Liver (tissue), 8 donors: ENCODE measurements at regions not wholly inside any gene's neighbourhood (a gene's known extent, or its start where the extent isn't known, plus 50 kb on each side); places are given as distances from the start of the nearest gene placed in this dataset.

Experiments used
- DNase-seq: peaks from one replicate; pipeline ENCODE4 v3.0.0-alpha.2; 2017; ENCODE audit warnings: low spot score
- H3K27ac ChIP-seq, 2 donors: one replicate each; pipeline ENCODE4 v1.7.0; 2013; ENCODE audit warnings: inconsistent platforms in 2 of 2, low read length in 2 of 2, control low read depth in 1 of 2, low read depth in 1 of 2, mild to moderate bottlenecking in 1 of 2
- H3K27me3 ChIP-seq, 4 donors: one replicate each; pipeline versions ENCODE4 v1.6.1 to v1.7.0; 2013; ENCODE audit warnings: low read length in 3 of 4, inconsistent platforms in 1 of 4, mild to moderate bottlenecking in 1 of 4, moderate library complexity in 1 of 4; ENCODE audit not compliant: control insufficient read depth in 4 of 4, insufficient read depth in 4 of 4
- H3K36me3 ChIP-seq, 4 donors: one replicate each; pipeline versions ENCODE4 v1.6.1 to v1.7.0; 2013; ENCODE audit warnings: low read length in 3 of 4, mild to moderate bottlenecking in 3 of 4, low read depth in 1 of 4, moderate library complexity in 1 of 4; ENCODE audit not compliant: control insufficient read depth in 4 of 4, insufficient read depth in 3 of 4
- H3K4me1 ChIP-seq, 4 donors: one replicate each; pipeline versions ENCODE4 v1.6.1 to v1.7.0; 2013; ENCODE audit warnings: low read length in 3 of 4, mild to moderate bottlenecking in 3 of 4, moderate library complexity in 1 of 4; ENCODE audit not compliant: control insufficient read depth in 4 of 4, insufficient read depth in 4 of 4
- H3K4me3 ChIP-seq, 3 donors: one replicate each; pipeline versions ENCODE4 v1.6.1 to v1.7.0; 2013; ENCODE audit warnings: low read length in 3 of 3, control low read depth in 1 of 3, low read depth in 1 of 3, mild to moderate bottlenecking in 1 of 3
- H3K9ac ChIP-seq, 2 donors: one replicate each; pipeline ENCODE4 v1.7.0; 2013; ENCODE audit warnings: low read length in 2 of 2, mild to moderate bottlenecking in 2 of 2, moderate library complexity in 2 of 2, control low read depth in 1 of 2, low read depth in 1 of 2
- H3K9me3 ChIP-seq, 4 donors: one replicate each; pipeline versions ENCODE4 v1.6.1 to v1.7.0; 2013; ENCODE audit warnings: low read length in 3 of 4; ENCODE audit not compliant: control insufficient read depth in 4 of 4
- EGR1 ChIP-seq, 2 donors: IDR thresholded peaks; 2 replicates each; pipeline ENCODE4 v1.6.1; 2016 to 2018; ENCODE audit warnings: antibody characterized with exemption in 2 of 2, low read depth in 2 of 2
- FOXA1 ChIP-seq: IDR thresholded peaks from 2 replicates; pipeline ENCODE4 v1.6.1; 2016; ENCODE audit warnings: antibody characterized with exemption
- GABPA ChIP-seq, 2 donors: IDR thresholded peaks in 1 of 2; conservative IDR thresholded peaks in 1 of 2; 2 replicates each; pipeline ENCODE4 v1.6.1; 2016; ENCODE audit warnings: antibody characterized with exemption in 2 of 2, mild to moderate bottlenecking in 1 of 2, moderate library complexity in 1 of 2
- HNF4A ChIP-seq, 2 donors: conservative IDR thresholded peaks; 2 replicates each; pipeline ENCODE4 v1.6.1; 2016; ENCODE audit warnings: antibody characterized with exemption in 2 of 2, mild to moderate bottlenecking in 2 of 2
- HNF4G ChIP-seq: IDR thresholded peaks from 2 replicates; pipeline ENCODE4 v1.6.1; 2016; ENCODE audit warnings: antibody characterized with exemption
- JUND ChIP-seq, 2 donors: IDR thresholded peaks; 2 replicates each; pipeline ENCODE4 v1.6.1; 2016; ENCODE audit warnings: antibody characterized with exemption in 2 of 2
- NR2F2 ChIP-seq: IDR thresholded peaks from 2 replicates; pipeline ENCODE4 v1.6.1; 2016; ENCODE audit warnings: antibody characterized with exemption
- RAD21 ChIP-seq, 2 donors: IDR thresholded peaks; 2 replicates each; pipeline ENCODE4 v1.6.1; 2016; ENCODE audit warnings: antibody characterized with exemption in 2 of 2, mild to moderate bottlenecking in 2 of 2
- SP1 ChIP-seq: IDR thresholded peaks from 2 replicates; pipeline ENCODE4 v1.6.1; 2018; ENCODE audit warnings: antibody characterized with exemption, mild to moderate bottlenecking
- TAF1 ChIP-seq: conservative IDR thresholded peaks from 2 replicates; pipeline ENCODE4 v1.6.1; 2016; ENCODE audit warnings: antibody characterized with exemption, mild to moderate bottlenecking
- YY1 ChIP-seq: IDR thresholded peaks from 2 replicates; pipeline ENCODE4 v1.6.1; 2016; ENCODE audit warnings: antibody characterized with exemption, mild to moderate bottlenecking
- ZBTB33 ChIP-seq: IDR thresholded peaks from 2 replicates; pipeline ENCODE4 v1.6.1; 2016; ENCODE audit warnings: antibody characterized with exemption
- WGBS: extraction: QIAGEN DNeasy Blood & Tissue Kit; methylation state at CpG from one replicate; pipeline ENCODE4 v1.1.7; 2013; 5-methylcytosine and 5-hydroxymethylcytosine counted together
- TF ChIP-seq, protein P1 (sequence below): IDR thresholded peaks from 2 replicates; pipeline ENCODE4 v1.6.1; 2016; ENCODE audit warnings: antibody characterized with exemption
- TF ChIP-seq, protein P2 (sequence below): IDR thresholded peaks from 2 replicates; pipeline ENCODE4 v1.6.1; 2016; ENCODE audit warnings: antibody characterized with exemption, mild to moderate bottlenecking
- TF ChIP-seq, protein P3 (sequence below): fragments of 150-350 bp; IDR thresholded peaks from 2 replicates; pipeline ENCODE4 v1.5.1; 2017; ENCODE audit warnings: improper control_type of control experiment, low read depth, low read length; ENCODE audit not compliant: missing input control
- TF ChIP-seq, protein P4 (sequence below): IDR thresholded peaks from 2 replicates; pipeline ENCODE4 v1.6.1; 2016; ENCODE audit warnings: antibody characterized with exemption
- donor health status: healthy.
- donor health status: healthy.
- donor health status: healthy.
- donor health status: healthy.
- donor health status: healthy.

DNA sequence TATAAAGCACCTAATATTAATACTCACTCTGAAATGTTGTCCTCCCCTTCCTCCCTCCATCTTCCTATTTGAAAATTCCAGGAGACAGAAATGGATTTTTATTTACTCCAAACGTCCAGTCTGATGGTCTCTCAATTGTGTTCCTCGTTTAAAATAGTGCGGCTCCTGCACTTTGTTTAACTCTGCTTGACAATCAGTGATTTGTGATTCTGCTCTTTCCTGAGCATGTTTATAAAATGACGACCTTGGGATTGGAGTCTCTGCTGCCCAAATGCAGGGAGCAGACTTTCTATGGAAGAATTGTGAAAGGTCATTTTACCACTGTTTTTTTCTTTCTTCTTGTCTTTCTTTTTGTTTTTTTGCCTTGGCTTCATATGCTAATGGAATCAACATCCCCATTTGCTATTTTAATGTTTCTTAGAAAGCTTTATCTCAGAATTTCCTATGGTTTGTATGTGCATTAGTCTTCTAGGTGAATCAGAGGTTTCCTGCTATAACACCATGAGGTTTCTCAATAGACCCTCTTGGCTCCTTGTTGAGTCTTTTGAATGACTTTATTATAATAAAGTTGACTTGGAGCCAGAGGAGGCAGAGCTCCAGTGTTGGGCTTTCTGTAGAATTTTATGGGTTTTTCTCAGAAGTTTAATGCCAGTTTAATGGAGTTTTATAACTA is 376.5 kb downstream of the CDH11 start:
- H3K4me3 ChIP-seq: no peak overlapping the region
- no peak for DNase-seq
- no peak overlapping the region for H3K9ac ChIP-seq
- no peaks in the 10 kb centered on the region for H3K4me1 ChIP-seq
- no peaks in the 10 kb centered on the region for H3K9me3 ChIP-seq
- peaks cover 0 to 2% (median 0%) of the 10 kb centered on the region in 4 donors for H3K27me3 ChIP-seq
- H3K36me3 ChIP-seq: no peaks in the 10 kb centered on the region
- TF ChIP-seq ZBTB33: no peak
- TF ChIP-seq, protein P1, sequence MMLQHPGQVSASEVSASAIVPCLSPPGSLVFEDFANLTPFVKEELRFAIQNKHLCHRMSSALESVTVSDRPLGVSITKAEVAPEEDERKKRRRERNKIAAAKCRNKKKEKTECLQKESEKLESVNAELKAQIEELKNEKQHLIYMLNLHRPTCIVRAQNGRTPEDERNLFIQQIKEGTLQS: no peak
- TF ChIP-seq HNF4G: no peak
- TF ChIP-seq YY1: no peak
- TF ChIP-seq HNF4A (conservative IDR thresholded peaks at IDR 0.05): no peak
- no peak for TF ChIP-seq GABPA (IDR thresholded peaks at IDR 0.05 in 1 of 2, conservative IDR thresholded peaks at IDR 0.05 in 1 of 2)
- no peak for TF ChIP-seq FOXA1
- TF ChIP-seq JUND (IDR thresholded peaks at IDR 0.05): no peak
- TF ChIP-seq, protein P2, sequence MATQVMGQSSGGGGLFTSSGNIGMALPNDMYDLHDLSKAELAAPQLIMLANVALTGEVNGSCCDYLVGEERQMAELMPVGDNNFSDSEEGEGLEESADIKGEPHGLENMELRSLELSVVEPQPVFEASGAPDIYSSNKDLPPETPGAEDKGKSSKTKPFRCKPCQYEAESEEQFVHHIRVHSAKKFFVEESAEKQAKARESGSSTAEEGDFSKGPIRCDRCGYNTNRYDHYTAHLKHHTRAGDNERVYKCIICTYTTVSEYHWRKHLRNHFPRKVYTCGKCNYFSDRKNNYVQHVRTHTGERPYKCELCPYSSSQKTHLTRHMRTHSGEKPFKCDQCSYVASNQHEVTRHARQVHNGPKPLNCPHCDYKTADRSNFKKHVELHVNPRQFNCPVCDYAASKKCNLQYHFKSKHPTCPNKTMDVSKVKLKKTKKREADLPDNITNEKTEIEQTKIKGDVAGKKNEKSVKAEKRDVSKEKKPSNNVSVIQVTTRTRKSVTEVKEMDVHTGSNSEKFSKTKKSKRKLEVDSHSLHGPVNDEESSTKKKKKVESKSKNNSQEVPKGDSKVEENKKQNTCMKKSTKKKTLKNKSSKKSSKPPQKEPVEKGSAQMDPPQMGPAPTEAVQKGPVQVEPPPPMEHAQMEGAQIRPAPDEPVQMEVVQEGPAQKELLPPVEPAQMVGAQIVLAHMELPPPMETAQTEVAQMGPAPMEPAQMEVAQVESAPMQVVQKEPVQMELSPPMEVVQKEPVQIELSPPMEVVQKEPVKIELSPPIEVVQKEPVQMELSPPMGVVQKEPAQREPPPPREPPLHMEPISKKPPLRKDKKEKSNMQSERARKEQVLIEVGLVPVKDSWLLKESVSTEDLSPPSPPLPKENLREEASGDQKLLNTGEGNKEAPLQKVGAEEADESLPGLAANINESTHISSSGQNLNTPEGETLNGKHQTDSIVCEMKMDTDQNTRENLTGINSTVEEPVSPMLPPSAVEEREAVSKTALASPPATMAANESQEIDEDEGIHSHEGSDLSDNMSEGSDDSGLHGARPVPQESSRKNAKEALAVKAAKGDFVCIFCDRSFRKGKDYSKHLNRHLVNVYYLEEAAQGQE: no peak
- TF ChIP-seq, protein P3, sequence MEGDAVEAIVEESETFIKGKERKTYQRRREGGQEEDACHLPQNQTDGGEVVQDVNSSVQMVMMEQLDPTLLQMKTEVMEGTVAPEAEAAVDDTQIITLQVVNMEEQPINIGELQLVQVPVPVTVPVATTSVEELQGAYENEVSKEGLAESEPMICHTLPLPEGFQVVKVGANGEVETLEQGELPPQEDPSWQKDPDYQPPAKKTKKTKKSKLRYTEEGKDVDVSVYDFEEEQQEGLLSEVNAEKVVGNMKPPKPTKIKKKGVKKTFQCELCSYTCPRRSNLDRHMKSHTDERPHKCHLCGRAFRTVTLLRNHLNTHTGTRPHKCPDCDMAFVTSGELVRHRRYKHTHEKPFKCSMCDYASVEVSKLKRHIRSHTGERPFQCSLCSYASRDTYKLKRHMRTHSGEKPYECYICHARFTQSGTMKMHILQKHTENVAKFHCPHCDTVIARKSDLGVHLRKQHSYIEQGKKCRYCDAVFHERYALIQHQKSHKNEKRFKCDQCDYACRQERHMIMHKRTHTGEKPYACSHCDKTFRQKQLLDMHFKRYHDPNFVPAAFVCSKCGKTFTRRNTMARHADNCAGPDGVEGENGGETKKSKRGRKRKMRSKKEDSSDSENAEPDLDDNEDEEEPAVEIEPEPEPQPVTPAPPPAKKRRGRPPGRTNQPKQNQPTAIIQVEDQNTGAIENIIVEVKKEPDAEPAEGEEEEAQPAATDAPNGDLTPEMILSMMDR: no peak
- H3K27ac ChIP-seq: no peak overlapping the region
- WGBS: 27% methylated on average over 4 of the region's 4 CpGs

- H3K27ac ChIP-seq: no peak overlapping the region
- TF ChIP-seq, protein P2: no peak
- TF ChIP-seq NR2F2 (no peak), EGR1 (IDR thresholded peaks at IDR 0.05; ENCODE audit: low read depth in 2 of 2) (no peak), ZBTB33 (no peak), HNF4G (no peak), SP1 (no peak), TAF1 (no peak), RAD21 (IDR thresholded peaks at IDR 0.05) (no peak), HNF4A (conservative IDR thresholded peaks at IDR 0.05) (no peak), GABPA (IDR thresholded peaks at IDR 0.05 in 1 of 2, conservative IDR thresholded peaks at IDR 0.05 in 1 of 2) (no peak), YY1 (no peak)
- TF ChIP-seq, protein P4, sequence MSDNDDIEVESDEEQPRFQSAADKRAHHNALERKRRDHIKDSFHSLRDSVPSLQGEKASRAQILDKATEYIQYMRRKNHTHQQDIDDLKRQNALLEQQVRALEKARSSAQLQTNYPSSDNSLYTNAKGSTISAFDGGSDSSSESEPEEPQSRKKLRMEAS: no peak
- H3K27me3 ChIP-seq: peaks cover 0 to 2% (median 0%) of the 10 kb centered on the region in 4 donors
- DNase-seq: no peak
- no peaks in the 10 kb centered on the region for H3K4me1 ChIP-seq
- no peaks in the 10 kb centered on the region for H3K36me3 ChIP-seq
- no peak overlapping the region for H3K4me3 ChIP-seq
- H3K9me3 ChIP-seq: no peaks in the 10 kb centered on the region
- H3K9ac ChIP-seq: no peak overlapping the region
- 58% methylated on average over 3 of the region's 3 CpGs for WGBS
Observed at GRCh38 chr16:64742455-64743223, 379.2 kb downstream of the CDH11 start.
